A549 (cell line): ENCODE measurements at regions not wholly inside any gene's neighbourhood (a gene's known extent, or its start where the extent isn't known, plus 50 kb on each side); places are given as distances from the start of the nearest gene placed in this dataset.

Experiments
- ATAC-seq, 2 experiments: fragments of 200-7000 bp in 1 of 2; fragments of >200 bp in 1 of 2; cut with Nextera tagmentation in 1 of 2; cut with Tn5 transposase in 1 of 2; 3 replicates each; pipeline versions ENCODE4 v1.8.0 to v1.9.1; 2018 to 2020; ENCODE audit warnings: mild to moderate bottlenecking in 1 of 2, moderate library complexity in 1 of 2
- CTCF ChIA-PET: fragments of 300-600 bp; sonication (Branson Sonifier 250); formaldehyde crosslinking; extraction: SDS; loops from one replicate; lab custom pipeline; 2021; ENCODE audit warnings: antibody characterized with exemption, inconsistent platforms; lab: Yijun Ruan, JAX
- POLR2A ChIA-PET: fragments of 350-600 bp; formaldehyde crosslinking; extraction: SDS; loops from one replicate; lab custom pipeline; 2021; ENCODE audit warnings: antibody characterized with exemption, inconsistent platforms; lab: Yijun Ruan, JAX
- DNase-seq, 2 experiments: peaks; one replicate each; pipeline versions ENCODE4 v3.0.0 to v3.0.0-alpha.2; 2011 to 2016; ENCODE audit warnings: low read depth in 1 of 2, low spot score in 1 of 2
- FAIRE-seq: peaks from 2 replicates; lab custom pipeline; 2011; peaks lifted over from hg19 to GRCh38; lab: Jason Lieb, UNC
- H3K27ac ChIP-seq, 2 experiments: fragments of >200 bp; sonication (Bioruptor Twin); formaldehyde crosslinking; 3 replicates each; pipeline ENCODE4 v1.5.1; 2016 to 2017
- H3K4me1 ChIP-seq: fragments of >200 bp; sonication (Bioruptor Twin); formaldehyde crosslinking; 3 replicates; pipeline ENCODE4 v1.6.1; 2016
- H3K4me2 ChIP-seq: fragments of >200 bp; sonication (Bioruptor Twin); formaldehyde crosslinking; 3 replicates; pipeline ENCODE4 v1.6.1; 2016
- H3K4me3 ChIP-seq: fragments of >200 bp; sonication (Bioruptor Twin); formaldehyde crosslinking; 3 replicates; pipeline ENCODE4 v1.5.1; 2016
- H3K9me3 ChIP-seq: fragments of >200 bp; sonication (Bioruptor Twin); formaldehyde crosslinking; 3 replicates; pipeline ENCODE4 v1.6.1; 2016
- BHLHE40 ChIP-seq: IDR thresholded peaks from 2 replicates; pipeline ENCODE4 v1.6.1; 2012; ENCODE audit warnings: low read depth, low read length, inconsistent platforms
- EHF ChIP-seq: fragments of 250-450 bp; sonication (Bioruptor Pico); IDR thresholded peaks from 2 replicates; pipeline ENCODE4 v1.5.0; 2020; ENCODE audit warnings: mild to moderate bottlenecking
- ESRRA ChIP-seq: fragments of 150-350 bp; IDR thresholded peaks from 2 replicates; pipeline ENCODE4 v1.6.1; 2014; ENCODE audit warnings: mild to moderate bottlenecking, low read length, borderline replicate concordance
- FOXS1 ChIP-seq: fragments of 250-450 bp; sonication (Bioruptor Pico); IDR thresholded peaks from 2 replicates; pipeline ENCODE4 v1.5.0; 2020; ENCODE audit warnings: mild to moderate bottlenecking, moderate library complexity
- HEYL ChIP-seq: fragments of 250-450 bp; sonication (Bioruptor Pico); IDR thresholded peaks from 2 replicates; pipeline ENCODE4 v1.8.0; 2021; ENCODE audit warnings: mild to moderate bottlenecking, moderate library complexity
- HOXA7 ChIP-seq: fragments of 250-450 bp; sonication (Bioruptor Pico); IDR thresholded peaks from 2 replicates; pipeline ENCODE4 v1.5.0; 2020; ENCODE audit warnings: mild to moderate bottlenecking, moderate library complexity
- HOXB5 ChIP-seq: fragments of 250-450 bp; sonication (Bioruptor Pico); IDR thresholded peaks from 2 replicates; pipeline ENCODE4 v1.5.0; 2020; ENCODE audit warnings: mild to moderate bottlenecking, moderate library complexity
- MYC ChIP-seq: IDR thresholded peaks from 2 replicates; pipeline ENCODE4 v1.6.1; 2012; ENCODE audit warnings: mild to moderate bottlenecking, inconsistent platforms, low read length, improper control_type of control experiment, borderline replicate concordance
- NR3C1 ChIP-seq: fragments of >200 bp; sonication (Bioruptor Twin); formaldehyde crosslinking; IDR thresholded peaks from 3 replicates; pipeline ENCODE4 v1.6.1; 2017
- PHF8 ChIP-seq: fragments of 200-600 bp; sonication (generic); IDR thresholded peaks from 2 replicates; pipeline ENCODE4 v1.6.1; 2016; ENCODE audit warnings: low read depth, mild to moderate bottlenecking, antibody characterized with exemption, moderate library complexity, borderline replicate concordance
- RAD21 ChIP-seq, 2 experiments: fragments of >200 bp in 1 of 2; sonication (Bioruptor Twin) in 1 of 2; formaldehyde crosslinking in 1 of 2; IDR thresholded peaks in 1 of 2; conservative IDR thresholded peaks in 1 of 2; 2 replicates in 1 of 2; 3 replicates in 1 of 2; pipeline ENCODE4 v1.6.1; 2012 to 2018; ENCODE audit warnings: inconsistent platforms in 1 of 2
- RCOR1 ChIP-seq: fragments of 150-350 bp; IDR thresholded peaks from 2 replicates; pipeline ENCODE4 v1.6.1; 2014; ENCODE audit warnings: antibody characterized with exemption, low read length, low read depth
- RNF2 ChIP-seq: fragments of 200-600 bp; sonication (generic); IDR thresholded peaks from 2 replicates; pipeline ENCODE4 v1.6.1; 2016; ENCODE audit warnings: low read depth, mild to moderate bottlenecking, antibody characterized with exemption, moderate library complexity, borderline replicate concordance
- SMC3 ChIP-seq: fragments of >200 bp; sonication (Bioruptor Twin); formaldehyde crosslinking; IDR thresholded peaks from 3 replicates; pipeline ENCODE4 v1.6.1; 2018; ENCODE audit warnings: inconsistent platforms
- ZFP36 ChIP-seq: fragments of 450-650 bp; IDR thresholded peaks from 2 replicates; pipeline ENCODE4 v1.6.1; 2014; ENCODE audit warnings: borderline replicate concordance; ENCODE audit not compliant: partially characterized antibody
- ZNF302 ChIP-seq: fragments of 250-450 bp; sonication (Bioruptor Pico); IDR thresholded peaks from 2 replicates; pipeline ENCODE4 v1.9.0; 2021; ENCODE audit warnings: inconsistent platforms, mild to moderate bottlenecking, moderate library complexity
- WGBS: methylation state at CpG from one replicate; pipeline ENCODE4 v1.1.6; 2017; ENCODE audit errors: missing lambda C conversion rate; 5-methylcytosine and 5-hydroxymethylcytosine counted together
- TF ChIP-seq, protein P1 (sequence below): IDR thresholded peaks from 2 replicates; pipeline ENCODE4 v1.6.1; 2012
- TF ChIP-seq, protein P2 (sequence below): fragments of 250-450 bp; sonication (Bioruptor Pico); IDR thresholded peaks from 2 replicates; pipeline ENCODE4 v1.5.0; 2021; ENCODE audit warnings: mild to moderate bottlenecking, moderate library complexity, borderline replicate concordance
- TF ChIP-seq, protein P3 (sequence below): IDR thresholded peaks from 2 replicates; pipeline ENCODE4 v1.6.1; 2012; ENCODE audit warnings: low read depth, borderline replicate concordance
- TF ChIP-seq, protein P4 (sequence below): fragments of >200 bp; sonication (Bioruptor Twin); formaldehyde crosslinking; IDR thresholded peaks from 2 replicates; pipeline ENCODE4 v1.6.1; 2016

DNA sequence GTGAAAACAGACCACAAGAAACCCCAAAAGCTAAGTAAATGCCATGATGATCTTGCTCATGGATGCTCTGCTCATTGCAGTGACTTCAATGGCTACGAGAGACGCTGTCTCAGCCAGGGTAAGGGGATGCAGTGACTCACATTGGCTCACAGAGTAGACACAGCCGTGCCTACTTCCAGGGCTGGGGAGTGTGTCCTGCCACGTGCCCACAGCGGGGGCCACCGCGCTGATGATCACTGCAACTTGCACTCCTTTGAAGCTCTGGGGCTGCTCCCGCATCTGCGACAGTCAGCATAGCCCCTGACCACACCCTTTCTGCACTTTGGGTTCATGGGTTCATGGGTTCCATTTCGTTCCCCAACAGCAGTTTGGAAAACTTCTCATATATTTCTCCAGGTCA, 231.4 kb upstream of the RPL38 start:
- no peak overlapping the region for H3K27ac ChIP-seq
- FAIRE-seq, result no peak
- DNase-seq, result no peak
- H3K4me1 ChIP-seq, result no peaks in the 10 kb centered on the region
- H3K9me3 ChIP-seq, result no peaks in the 10 kb centered on the region
- TF ChIP-seq ZNF302 (no peak), RCOR1 (no peak), EHF (no peak), HOXB5 (no peak), ESRRA (no peak), HOXA7 (CRISPR knock-in tag) (no peak), NR3C1 (no peak)
- TF ChIP-seq, protein P1, sequence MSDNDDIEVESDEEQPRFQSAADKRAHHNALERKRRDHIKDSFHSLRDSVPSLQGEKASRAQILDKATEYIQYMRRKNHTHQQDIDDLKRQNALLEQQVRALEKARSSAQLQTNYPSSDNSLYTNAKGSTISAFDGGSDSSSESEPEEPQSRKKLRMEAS, result no peak
- TF ChIP-seq, protein P2, sequence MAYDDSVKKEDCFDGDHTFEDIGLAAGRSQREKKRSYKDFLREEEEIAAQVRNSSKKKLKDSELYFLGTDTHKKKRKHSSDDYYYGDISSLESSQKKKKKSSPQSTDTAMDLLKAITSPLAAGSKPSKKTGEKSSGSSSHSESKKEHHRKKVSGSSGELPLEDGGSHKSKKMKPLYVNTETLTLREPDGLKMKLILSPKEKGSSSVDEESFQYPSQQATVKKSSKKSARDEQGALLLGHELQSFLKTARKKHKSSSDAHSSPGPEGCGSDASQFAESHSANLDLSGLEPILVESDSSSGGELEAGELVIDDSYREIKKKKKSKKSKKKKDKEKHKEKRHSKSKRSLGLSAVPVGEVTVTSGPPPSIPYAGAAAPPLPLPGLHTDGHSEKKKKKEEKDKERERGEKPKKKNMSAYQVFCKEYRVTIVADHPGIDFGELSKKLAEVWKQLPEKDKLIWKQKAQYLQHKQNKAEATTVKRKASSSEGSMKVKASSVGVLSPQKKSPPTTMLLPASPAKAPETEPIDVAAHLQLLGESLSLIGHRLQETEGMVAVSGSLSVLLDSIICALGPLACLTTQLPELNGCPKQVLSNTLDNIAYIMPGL, result no peak
- TF ChIP-seq, protein P3, sequence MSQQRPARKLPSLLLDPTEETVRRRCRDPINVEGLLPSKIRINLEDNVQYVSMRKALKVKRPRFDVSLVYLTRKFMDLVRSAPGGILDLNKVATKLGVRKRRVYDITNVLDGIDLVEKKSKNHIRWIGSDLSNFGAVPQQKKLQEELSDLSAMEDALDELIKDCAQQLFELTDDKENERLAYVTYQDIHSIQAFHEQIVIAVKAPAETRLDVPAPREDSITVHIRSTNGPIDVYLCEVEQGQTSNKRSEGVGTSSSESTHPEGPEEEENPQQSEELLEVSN, result no peak
- POLR2A ChIA-PET, result no interaction called here
- WGBS, result 2% methylated on average over 10 of the region's 10 CpGs
- CTCF ChIA-PET, result interaction anchor here (0.8 to 1.6 kb wide), 2 partner anchors 15 to 329 kb away, joined by 3 to 4 read pairs; no protein-coding TSS in a partner anchor
- no peak for ATAC-seq
- H3K4me2 ChIP-seq, result no peak overlapping the region
- no peak overlapping the region for H3K4me3 ChIP-seq

DNA sequence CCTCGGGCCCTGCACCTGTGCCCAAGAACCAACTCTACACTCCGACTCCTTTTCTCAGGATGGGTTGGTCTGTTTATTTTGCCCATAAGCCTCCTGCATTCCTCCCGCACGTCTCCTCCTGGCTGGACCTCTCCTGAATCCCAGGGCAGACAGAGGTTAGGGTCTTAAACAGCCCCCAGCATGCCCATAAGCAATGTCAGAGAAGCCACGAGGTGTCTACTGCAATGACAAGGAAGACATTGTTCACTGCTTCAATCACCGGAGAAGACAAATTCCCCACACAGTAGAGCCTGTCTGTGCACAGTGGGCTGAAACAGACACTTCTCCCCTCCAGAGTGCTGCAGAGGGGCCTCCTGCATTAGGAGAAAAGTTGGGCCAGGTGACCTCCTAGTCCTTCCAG, 230.6 kb upstream of the RPL38 start:
- Histone ChIP-seq H3K9me3 (no peaks in the 10 kb centered on the region), H3K4me2 (no peak overlapping the region), H3K4me3 (no peak overlapping the region), H3K27ac (no peak overlapping the region), H3K4me1 (no peaks in the 10 kb centered on the region)
- POLR2A ChIA-PET, result no interaction called here
- ATAC-seq (no peak), DNase-seq (no peak), FAIRE-seq (no peak)
- WGBS, result 53% methylated on average over 6 of the region's 6 CpGs
- CTCF ChIA-PET, result interaction anchor here (1.6 kb wide), 1 partner anchor 16 kb away, joined by 4 read pairs; no protein-coding TSS in a partner anchor
- TF ChIP-seq SMC3 (no peak), MYC (no peak), RAD21 (conservative IDR thresholded peaks at IDR 0.05 in 1 of 2, IDR thresholded peaks at IDR 0.05 in 1 of 2) (no peak), BHLHE40 (no peak), PHF8 (no peak), HEYL (no peak), FOXS1 (CRISPR knock-in tag) (no peak), ZFP36 (no peak), RNF2 (no peak)
- TF ChIP-seq, protein P2, result no peak
- TF ChIP-seq, protein P4, sequence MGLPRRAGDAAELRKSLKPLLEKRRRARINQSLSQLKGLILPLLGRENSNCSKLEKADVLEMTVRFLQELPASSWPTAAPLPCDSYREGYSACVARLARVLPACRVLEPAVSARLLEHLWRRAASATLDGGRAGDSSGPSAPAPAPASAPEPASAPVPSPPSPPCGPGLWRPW, result no peak
